HAP-1 (cell line): ENCODE measurements at regions not wholly inside any gene's neighbourhood (a gene's known extent, or its start where the extent isn't known, plus 50 kb on each side); places are given as distances from the start of the nearest gene placed in this dataset.
"Not testable (repeated sequence)": the region's sequence is repeated elsewhere in the genome, so short reads cannot be mapped to it uniquely, and the experiment has no call there.

Experiments
- DNase-seq, 2 experiments: peaks; one replicate each; pipeline ENCODE4 v3.0.0-alpha.2; 2016 to 2020; ENCODE audit warnings: low spot score in 2 of 2
- H3K27me3 ChIP-seq: fragments of 250-450 bp; sonication (Bioruptor Pico); 2 replicates; pipeline ENCODE4 v1.5.1; 2020; ENCODE audit warnings: low read depth, mild to moderate bottlenecking, moderate library complexity
- H3K36me3 ChIP-seq: fragments of 250-450 bp; sonication (Bioruptor Pico); replicated peaks from 2 replicates; pipeline ENCODE4 v1.5.1; 2020; ENCODE audit warnings: mild to moderate bottlenecking
- H3K4me1 ChIP-seq: fragments of 250-450 bp; sonication (Bioruptor Pico); 2 replicates; pipeline ENCODE4 v1.5.1; 2020; ENCODE audit warnings: mild to moderate bottlenecking
- H3K4me3 ChIP-seq: fragments of 250-450 bp; sonication (Bioruptor Pico); 2 replicates; pipeline ENCODE4 v1.5.1; 2020; ENCODE audit warnings: mild to moderate bottlenecking, moderate library complexity
- H3K9me3 ChIP-seq: fragments of 250-450 bp; sonication (Bioruptor Pico); 2 replicates; pipeline ENCODE4 v1.5.1; 2020; ENCODE audit warnings: mild to moderate bottlenecking, moderate library complexity
- in situ Hi-C: fragments of 300-500 bp; cut with MboI; formaldehyde crosslinking; loops from 3 replicates; pipeline ENCODE4 v1.14.3; 2020; ENCODE audit warnings: low sequenced_read_pairs, inconsistent platforms, mixed read lengths

- in situ Hi-C loops, result no loop called here
- no peak overlapping the region for H3K4me3 ChIP-seq
- no peaks in the 10 kb centered on the region for H3K4me1 ChIP-seq
- no peaks in the 10 kb centered on the region for H3K36me3 ChIP-seq
- no peaks in the 10 kb centered on the region for H3K27me3 ChIP-seq
- no peaks in the 10 kb centered on the region for H3K9me3 ChIP-seq
- DNase-seq, result no peak
These were observed 51.8 kb upstream of the AGR3 start for GRCh38 chr7:16933296-16934279.

- in situ Hi-C loops, result no loop called here
- H3K4me1 ChIP-seq, result no peaks in the 10 kb centered on the region
- no peak for DNase-seq
These were observed 53.0 kb upstream of the AGR3 start for GRCh38 chr7:16934722-16935340.

GRCh38 chr7:16935341-16935735 is 53.6 kb upstream of the AGR3 start:
- in situ Hi-C loops, result no loop called here
- no peak for DNase-seq
- Histone ChIP-seq H3K4me3 (no peak overlapping the region), H3K36me3 (no peaks in the 10 kb centered on the region), H3K4me1 (no peaks in the 10 kb centered on the region), H3K9me3 (no peaks in the 10 kb centered on the region), H3K27me3 (no peaks in the 10 kb centered on the region; the same call in 1 of the 2 replicates)

More at GRCh38 chr7:16934722-16935340, 53.0 kb upstream of the AGR3 start:
- Histone ChIP-seq H3K36me3 (no peaks in the 10 kb centered on the region), H3K4me3 (no peak overlapping the region), H3K27me3 (no peaks in the 10 kb centered on the region; the same call in 1 of the 2 replicates), H3K9me3 (no peaks in the 10 kb centered on the region)

- Histone ChIP-seq H3K27me3 (no peaks in the 10 kb centered on the region; the same call in 1 of the 2 replicates), H3K4me3 (no peak overlapping the region), H3K4me1 (no peaks in the 10 kb centered on the region), H3K36me3 (no peaks in the 10 kb centered on the region), H3K9me3 (no peaks in the 10 kb centered on the region)
- in situ Hi-C loops, result no loop called here
- DNase-seq, result no peak
These were observed 55.0 kb upstream of the AGR3 start for GRCh38 chr7:16936626-16937422.

- Histone ChIP-seq H3K4me1 (no peaks in the 10 kb centered on the region), H3K9me3 (no peaks in the 10 kb centered on the region), H3K27me3 (no peaks in the 10 kb centered on the region; the same call in 1 of the 2 replicates), H3K36me3 (no peaks in the 10 kb centered on the region), H3K4me3 (no peak overlapping the region)
- no peak for DNase-seq
- in situ Hi-C loops, result no loop called here
These were observed 57.4 kb upstream of the AGR3 start for GRCh38 chr7:16939161-16939560.

GRCh38 chr7:16940776-16941175 is 59.0 kb upstream of the AGR3 start:
- in situ Hi-C loops, result no loop called here
- Histone ChIP-seq H3K27me3 (no peaks in the 10 kb centered on the region; the same call in 1 of the 2 replicates), H3K9me3 (no peaks in the 10 kb centered on the region), H3K4me1 (no peaks in the 10 kb centered on the region), H3K4me3 (no peak overlapping the region), H3K36me3 (no peaks in the 10 kb centered on the region)
- no peak for DNase-seq

GRCh38 chr7:16942929-16943509 is 61.2 kb upstream of the AGR3 start:
- no peak overlapping the region for H3K4me3 ChIP-seq
- H3K36me3 ChIP-seq, result no peaks in the 10 kb centered on the region
- H3K4me1 ChIP-seq, result no peaks in the 10 kb centered on the region
- H3K27me3 ChIP-seq, result no peaks in the 10 kb centered on the region; the same call in 1 of the 2 replicates
- peaks cover 4% of the 10 kb centered on the region; the same call in 1 of the 2 replicates for H3K9me3 ChIP-seq
- DNase-seq, result no peak
- in situ Hi-C loops, result no loop called here

- Histone ChIP-seq H3K4me1 (no peaks in the 10 kb centered on the region), H3K36me3 (no peaks in the 10 kb centered on the region), H3K9me3 (peaks cover 4% of the 10 kb centered on the region; the same call in 1 of the 2 replicates), H3K4me3 (no peak overlapping the region), H3K27me3 (no peaks in the 10 kb centered on the region; the same call in 1 of the 2 replicates)
- DNase-seq, result no peak
- in situ Hi-C loops, result no loop called here
These were observed 63.2 kb upstream of the AGR3 start for GRCh38 chr7:16944936-16945335.

GRCh38 chr7:16945372-16945771 is 63.6 kb upstream of the AGR3 start:
- peaks cover 4% of the 10 kb centered on the region; the same call in 1 of the 2 replicates for H3K9me3 ChIP-seq
- H3K4me3 ChIP-seq, result no peak overlapping the region
- H3K36me3 ChIP-seq, result no peaks in the 10 kb centered on the region
- no peaks in the 10 kb centered on the region for H3K4me1 ChIP-seq
- H3K27me3 ChIP-seq, result no peaks in the 10 kb centered on the region
- in situ Hi-C loops, result no loop called here
- DNase-seq, result no peak

- H3K4me3 ChIP-seq, H3K9me3 ChIP-seq, H3K36me3 ChIP-seq, in situ Hi-C loops, DNase-seq, H3K4me1 ChIP-seq, H3K27me3 ChIP-seq: not testable (repeated sequence)
These were observed 66.3 kb upstream of the AGR3 start for GRCh38 chr7:16948110-16948509.

GRCh38 chr7:16951483-16952080 is 69.8 kb upstream of the AGR3 start:
- in situ Hi-C loops, result no loop called here
- DNase-seq, result no peak
- peaks cover 4% of the 10 kb centered on the region; the same call in 1 of the 2 replicates for H3K9me3 ChIP-seq

GRCh38 chr7:16954321-16954720 is 72.5 kb upstream of the AGR3 start:
- no peak overlapping the region for H3K4me3 ChIP-seq
- no peaks in the 10 kb centered on the region for H3K36me3 ChIP-seq
- DNase-seq, result no peak
- no peaks in the 10 kb centered on the region for H3K27me3 ChIP-seq
- H3K4me1 ChIP-seq, result no peaks in the 10 kb centered on the region
- in situ Hi-C loops, result no loop called here
- H3K9me3 ChIP-seq, result no peaks in the 10 kb centered on the region

More at GRCh38 chr7:16951483-16952080, 69.8 kb upstream of the AGR3 start:
- no peaks in the 10 kb centered on the region for H3K36me3 ChIP-seq
- H3K27me3 ChIP-seq, result no peaks in the 10 kb centered on the region
- no peaks in the 10 kb centered on the region for H3K4me1 ChIP-seq
- H3K4me3 ChIP-seq, result no peak overlapping the region

GRCh38 chr7:16958724-16959123 is 76.9 kb upstream of the AGR3 start:
- no peak for DNase-seq
- no peak overlapping the region for H3K4me3 ChIP-seq
- H3K4me1 ChIP-seq, result no peaks in the 10 kb centered on the region; the same call in 1 of the 2 replicates
- in situ Hi-C loops, result no loop called here
- no peaks in the 10 kb centered on the region for H3K9me3 ChIP-seq
- no peaks in the 10 kb centered on the region for H3K27me3 ChIP-seq
- H3K36me3 ChIP-seq, result no peaks in the 10 kb centered on the region
